DOHH2 (cell line): ENCODE measurements at regions not wholly inside any gene's neighbourhood (a gene's known extent, or its start where the extent isn't known, plus 50 kb on each side); places are given as distances from the start of the nearest gene placed in this dataset.

ENCODE experiments used
- H3F3A ChIP-seq: fragments of 200-600 bp; sonication (generic), shearing (Covaris generic); 2 replicates; pipeline ENCODE4 v1.6.0; 2016; ENCODE audit warnings: antibody characterized with exemption, mild to moderate bottlenecking; ENCODE audit not compliant: control insufficient read depth, insufficient read depth
- H3K27ac ChIP-seq: fragments of 200-600 bp; sonication (generic); 2 replicates; pipeline ENCODE4 v1.5.1; 2014; ENCODE audit warnings: low read depth, mild to moderate bottlenecking, low read length, moderate library complexity
- H3K27me3 ChIP-seq: fragments of 200-600 bp; sonication (generic); 2 replicates; pipeline ENCODE4 v1.6.1; 2014; ENCODE audit warnings: mild to moderate bottlenecking, low read length, mixed read lengths; ENCODE audit not compliant: control insufficient read depth
- H3K36me3 ChIP-seq: fragments of 200-600 bp; sonication (generic); 2 replicates; pipeline ENCODE4 v1.6.1; 2014; ENCODE audit warnings: mild to moderate bottlenecking, low read length, moderate library complexity, mixed read lengths; ENCODE audit not compliant: control insufficient read depth
- H3K4me1 ChIP-seq: fragments of 200-600 bp; sonication (generic); 2 replicates; pipeline ENCODE4 v1.6.1; 2014; ENCODE audit warnings: mild to moderate bottlenecking, low read length, mixed read lengths; ENCODE audit not compliant: control insufficient read depth
- H3K4me2 ChIP-seq: fragments of 200-600 bp; sonication (generic); 2 replicates; pipeline ENCODE4 v1.6.0; 2014; ENCODE audit warnings: mild to moderate bottlenecking, low read length, moderate library complexity
- H3K4me3 ChIP-seq: fragments of 200-600 bp; sonication (generic); 2 replicates; pipeline ENCODE4 v1.5.1; 2014; ENCODE audit warnings: mild to moderate bottlenecking, low read length, mixed read lengths
- H3K79me2 ChIP-seq: fragments of 200-600 bp; sonication (generic); 2 replicates; pipeline ENCODE4 v1.6.1; 2014; ENCODE audit warnings: mild to moderate bottlenecking, low read length, mixed read lengths; ENCODE audit not compliant: control insufficient read depth
- H3K9me2 ChIP-seq: fragments of 200-600 bp; sonication (generic); replicated peaks from 2 replicates; pipeline ENCODE4 v1.6.1; 2014; ENCODE audit warnings: mild to moderate bottlenecking, low read length, mixed read lengths; ENCODE audit not compliant: control insufficient read depth
- H3K9me3 ChIP-seq: fragments of 200-600 bp; sonication (generic); 2 replicates; pipeline ENCODE4 v1.6.1; 2014; ENCODE audit warnings: antibody characterized with exemption, low read length, mixed read lengths; ENCODE audit not compliant: control insufficient read depth, insufficient read depth
- H4K20me1 ChIP-seq: fragments of 200-600 bp; sonication (generic); 2 replicates; pipeline ENCODE4 v1.6.0; 2014; ENCODE audit warnings: low read depth, mild to moderate bottlenecking, antibody characterized with exemption, low read length, moderate library complexity; ENCODE audit not compliant: control insufficient read depth, insufficient read depth
- EZH2phosphoT487 ChIP-seq: fragments of 200-600 bp; sonication (generic); IDR thresholded peaks from 2 replicates; pipeline ENCODE4 v1.6.1; 2017; ENCODE audit warnings: borderline replicate concordance, mild to moderate bottlenecking, antibody characterized with exemption, low read length, moderate library complexity, mixed read lengths
- TF ChIP-seq, protein P1 (sequence below): fragments of 200-600 bp; sonication (generic); IDR thresholded peaks from one replicate; pipeline ENCODE4 v1.5.1; 2014; ENCODE audit warnings: antibody characterized with exemption, mild to moderate bottlenecking, low read depth, low read length; ENCODE audit not compliant: poor library complexity, severe bottlenecking

DNA sequence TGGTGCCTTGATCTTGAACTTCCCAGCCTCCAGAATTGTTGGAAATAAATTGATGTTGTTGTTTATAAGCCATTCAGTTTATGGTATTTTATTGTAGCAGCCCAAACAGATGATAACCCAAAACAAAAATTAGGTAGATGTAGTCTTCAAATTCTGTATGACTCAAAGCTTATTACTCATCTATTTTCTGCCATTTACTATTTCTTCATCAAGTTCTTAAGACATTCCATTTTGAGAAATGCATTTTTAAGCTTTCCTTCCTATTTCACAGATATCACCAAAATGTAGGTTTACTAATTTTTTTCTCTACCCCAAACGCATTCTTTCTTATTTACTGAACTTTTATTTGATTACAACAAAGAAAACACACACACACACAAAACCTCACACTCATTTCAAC is 148.2 kb downstream of the RND3 start:
- no peak for TF ChIP-seq EZH2phosphoT487
- TF ChIP-seq, protein P1, sequence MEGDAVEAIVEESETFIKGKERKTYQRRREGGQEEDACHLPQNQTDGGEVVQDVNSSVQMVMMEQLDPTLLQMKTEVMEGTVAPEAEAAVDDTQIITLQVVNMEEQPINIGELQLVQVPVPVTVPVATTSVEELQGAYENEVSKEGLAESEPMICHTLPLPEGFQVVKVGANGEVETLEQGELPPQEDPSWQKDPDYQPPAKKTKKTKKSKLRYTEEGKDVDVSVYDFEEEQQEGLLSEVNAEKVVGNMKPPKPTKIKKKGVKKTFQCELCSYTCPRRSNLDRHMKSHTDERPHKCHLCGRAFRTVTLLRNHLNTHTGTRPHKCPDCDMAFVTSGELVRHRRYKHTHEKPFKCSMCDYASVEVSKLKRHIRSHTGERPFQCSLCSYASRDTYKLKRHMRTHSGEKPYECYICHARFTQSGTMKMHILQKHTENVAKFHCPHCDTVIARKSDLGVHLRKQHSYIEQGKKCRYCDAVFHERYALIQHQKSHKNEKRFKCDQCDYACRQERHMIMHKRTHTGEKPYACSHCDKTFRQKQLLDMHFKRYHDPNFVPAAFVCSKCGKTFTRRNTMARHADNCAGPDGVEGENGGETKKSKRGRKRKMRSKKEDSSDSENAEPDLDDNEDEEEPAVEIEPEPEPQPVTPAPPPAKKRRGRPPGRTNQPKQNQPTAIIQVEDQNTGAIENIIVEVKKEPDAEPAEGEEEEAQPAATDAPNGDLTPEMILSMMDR: no peak
- Histone ChIP-seq H3K79me2 (no peaks in the 10 kb centered on the region), H3K4me3 (no peak overlapping the region), H4K20me1 (no peaks in the 10 kb centered on the region), H3K27ac (no peak overlapping the region), H3K9me3 (no peaks in the 10 kb centered on the region), H3K27me3 (no peaks in the 10 kb centered on the region), H3K4me1 (no peaks in the 10 kb centered on the region), H3F3A (no peaks in the 10 kb centered on the region), H3K9me2 (no peaks in the 10 kb centered on the region), H3K36me3 (no peaks in the 10 kb centered on the region), H3K4me2 (no peak overlapping the region)

DNA sequence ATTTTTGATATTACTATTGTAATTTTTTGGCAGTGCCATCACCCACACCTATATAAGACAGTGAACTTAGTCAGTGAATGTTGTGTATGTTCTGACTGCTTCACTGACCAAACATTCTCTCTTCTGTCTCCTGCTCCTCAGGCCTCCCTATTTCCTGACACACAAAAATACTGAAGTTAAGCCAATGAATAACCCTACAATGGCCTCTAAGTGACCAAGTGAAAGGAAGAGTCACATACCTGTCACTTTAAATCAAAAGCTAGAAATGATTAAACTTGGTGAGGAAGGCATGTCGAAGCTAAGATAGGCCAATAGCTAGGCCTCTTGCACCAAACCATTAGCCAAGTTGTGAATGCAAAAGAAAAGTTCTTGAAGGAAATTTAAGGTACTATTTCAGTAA is 151.9 kb downstream of the RND3 start:
- no peaks in the 10 kb centered on the region for H4K20me1 ChIP-seq
- no peaks in the 10 kb centered on the region for H3K27me3 ChIP-seq
- H3K4me1 ChIP-seq: no peaks in the 10 kb centered on the region
- no peak overlapping the region for H3K4me2 ChIP-seq
- no peaks in the 10 kb centered on the region for H3K9me3 ChIP-seq
- no peaks in the 10 kb centered on the region for H3K79me2 ChIP-seq
- no peak for TF ChIP-seq EZH2phosphoT487
- TF ChIP-seq, protein P1: no peak
- no peaks in the 10 kb centered on the region for H3K36me3 ChIP-seq
- no peak overlapping the region for H3K27ac ChIP-seq
- H3K4me3 ChIP-seq: no peak overlapping the region
- no peaks in the 10 kb centered on the region for H3F3A ChIP-seq
- H3K9me2 ChIP-seq: no peaks in the 10 kb centered on the region

DNA sequence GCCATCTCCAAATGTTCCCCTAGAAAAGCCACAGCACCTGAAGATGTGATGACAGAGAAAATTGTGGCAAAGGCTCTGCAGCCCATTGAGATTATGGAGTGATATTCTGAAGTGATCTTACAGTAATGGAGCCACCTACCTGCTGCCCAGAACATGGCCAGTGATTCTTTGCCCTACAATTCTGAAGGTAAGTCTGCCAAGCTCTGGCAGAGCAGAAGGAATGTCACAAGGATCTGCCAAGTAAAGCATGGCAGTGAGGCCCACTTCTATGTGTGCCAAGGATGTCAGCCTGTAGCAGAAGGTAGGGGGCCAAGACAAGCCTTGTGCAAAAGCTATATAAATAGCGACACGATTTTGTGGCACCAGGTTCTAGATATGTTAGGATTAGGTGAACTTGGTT is 155.1 kb downstream of the RND3 start:
- Histone ChIP-seq H3F3A (no peaks in the 10 kb centered on the region), H3K4me1 (no peaks in the 10 kb centered on the region), H3K27ac (no peak overlapping the region), H4K20me1 (no peaks in the 10 kb centered on the region), H3K4me3 (no peak overlapping the region), H3K4me2 (no peak overlapping the region), H3K36me3 (no peaks in the 10 kb centered on the region), H3K9me3 (no peaks in the 10 kb centered on the region), H3K79me2 (no peaks in the 10 kb centered on the region), H3K27me3 (no peaks in the 10 kb centered on the region), H3K9me2 (no peaks in the 10 kb centered on the region)
- TF ChIP-seq EZH2phosphoT487: no peak
- TF ChIP-seq, protein P1: no peak
